ENCODE measurements at regions not wholly inside any gene's neighbourhood (a gene's known extent, or its start where the extent isn't known, plus 50 kb on each side); places are given as distances from the start of the nearest gene placed in this dataset.

GRCh38 chr16:87166321-87166720 lies 150.9 kb downstream of the C16orf95 start:
- no peak for FAIRE-seq

DNA sequence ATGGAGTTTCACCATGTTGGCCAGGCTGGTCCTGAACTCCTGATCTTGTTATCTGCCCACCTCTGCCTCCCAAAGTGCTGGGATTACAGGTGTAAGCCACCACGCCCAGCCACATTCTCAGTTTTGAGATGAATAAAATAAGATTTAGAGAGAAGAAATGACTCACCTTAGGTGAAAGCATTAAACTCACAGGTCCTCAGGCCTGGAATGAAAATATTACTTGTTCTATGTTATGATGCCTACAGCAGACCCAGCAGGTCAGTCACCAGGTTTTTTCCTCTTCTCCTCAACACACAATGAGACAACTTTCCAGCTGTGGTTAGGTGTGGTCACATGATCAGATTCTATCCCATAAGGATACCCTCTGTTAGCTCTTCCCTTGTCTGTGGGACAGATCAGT lies 150.3 kb downstream of the C16orf95 start:
- FAIRE-seq = no peak

DNA sequence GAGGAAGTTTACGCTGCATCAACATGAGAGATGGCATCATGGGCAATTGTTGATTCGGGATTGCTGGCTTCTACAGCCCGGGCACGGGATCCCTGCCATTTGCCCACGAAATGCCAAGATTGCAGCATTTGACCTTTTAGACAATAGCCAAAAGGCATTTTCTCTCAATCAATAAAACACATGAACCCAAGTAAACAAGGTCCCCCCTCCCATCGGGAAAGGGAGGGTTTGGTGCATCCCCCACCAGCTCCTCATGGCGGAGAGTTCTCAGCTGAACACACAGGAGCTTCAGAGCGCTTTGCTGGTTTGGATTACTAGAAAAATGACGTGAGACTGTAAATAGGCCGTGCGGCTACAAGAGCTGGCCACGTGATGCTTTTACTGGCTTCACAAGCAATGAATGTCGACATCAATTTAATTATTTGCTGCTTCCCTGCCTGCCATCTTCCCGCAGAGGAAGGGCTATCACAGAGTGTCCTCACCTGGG lies 147.6 kb downstream of the C16orf95 start:
- FAIRE-seq = no peak

DNA sequence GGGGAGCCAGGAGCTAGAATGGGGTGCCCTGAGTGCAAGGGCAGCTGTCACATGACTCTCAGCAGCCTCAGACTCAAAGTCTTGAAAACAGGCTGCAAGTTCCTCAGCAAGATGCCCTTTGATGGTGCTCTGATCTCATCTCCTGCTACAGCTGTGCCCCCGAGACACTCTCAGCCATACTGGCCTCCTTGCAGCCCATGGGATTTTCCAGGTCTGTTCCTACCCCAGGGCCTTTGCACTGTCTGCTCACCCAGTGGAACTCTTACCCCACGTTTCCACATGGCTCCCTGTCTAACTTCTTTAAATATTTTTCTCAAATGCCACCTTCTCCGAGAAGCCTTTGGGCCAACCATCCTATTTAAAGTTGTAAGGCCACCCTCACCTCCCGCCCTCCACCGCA lies 146.9 kb downstream of the C16orf95 start:
- no peak for FAIRE-seq

- FAIRE-seq = no peak
Measured at GRCh38 chr16:87171723-87172122, 145.5 kb downstream of the C16orf95 start.

DNA sequence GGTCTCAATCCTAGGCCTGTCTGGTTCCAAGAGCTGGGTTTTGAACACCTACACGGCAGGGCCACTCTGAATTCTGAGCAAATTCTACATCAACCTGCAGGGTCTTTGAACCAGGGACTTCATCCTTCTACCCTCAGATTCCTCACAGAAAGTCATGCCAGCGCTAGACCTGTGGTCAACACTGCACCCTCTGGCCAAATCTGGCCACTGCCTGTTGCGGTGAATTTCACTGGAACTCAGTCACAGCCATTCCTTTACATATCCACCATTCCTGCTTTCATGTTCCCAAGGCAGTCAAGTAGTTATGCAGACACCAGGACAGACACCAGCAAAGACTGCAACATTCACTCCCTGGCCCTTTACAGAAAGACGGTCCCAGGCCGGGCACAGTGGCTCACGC lies 144.6 kb downstream of the C16orf95 start:
- no peak for FAIRE-seq

DNA sequence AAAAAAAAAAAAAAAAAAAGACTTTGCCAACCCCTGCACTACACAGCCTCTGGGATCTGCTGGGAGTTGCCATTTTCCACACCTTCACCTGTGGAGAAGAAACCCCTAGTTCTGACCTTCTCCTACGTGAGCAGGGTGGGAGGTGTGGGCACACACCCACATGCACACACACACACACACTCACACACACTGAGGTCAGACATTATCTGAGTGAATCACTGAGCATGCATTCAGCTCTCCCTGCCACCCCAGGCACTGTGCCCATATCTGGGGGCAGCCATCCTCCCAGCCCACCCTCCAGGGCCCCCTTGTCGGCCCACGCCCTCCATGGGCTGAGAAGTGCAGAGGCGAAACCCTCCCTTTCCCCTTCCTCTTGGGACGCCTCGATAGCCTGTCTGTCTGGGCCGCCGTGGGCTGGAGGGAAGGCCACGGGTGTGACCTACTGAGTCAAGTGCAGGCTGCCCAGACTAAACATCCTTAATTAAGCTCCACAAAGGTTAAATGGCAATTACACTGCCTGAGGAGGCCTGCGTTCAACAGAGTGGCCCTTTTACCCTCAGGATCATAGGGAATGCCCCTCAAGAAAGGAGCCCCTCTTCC lies 143.8 kb downstream of the C16orf95 start:
- no peak for FAIRE-seq

GRCh38 chr16:87174061-87174460 lies 143.1 kb downstream of the C16orf95 start:
- no peak for FAIRE-seq

DNA sequence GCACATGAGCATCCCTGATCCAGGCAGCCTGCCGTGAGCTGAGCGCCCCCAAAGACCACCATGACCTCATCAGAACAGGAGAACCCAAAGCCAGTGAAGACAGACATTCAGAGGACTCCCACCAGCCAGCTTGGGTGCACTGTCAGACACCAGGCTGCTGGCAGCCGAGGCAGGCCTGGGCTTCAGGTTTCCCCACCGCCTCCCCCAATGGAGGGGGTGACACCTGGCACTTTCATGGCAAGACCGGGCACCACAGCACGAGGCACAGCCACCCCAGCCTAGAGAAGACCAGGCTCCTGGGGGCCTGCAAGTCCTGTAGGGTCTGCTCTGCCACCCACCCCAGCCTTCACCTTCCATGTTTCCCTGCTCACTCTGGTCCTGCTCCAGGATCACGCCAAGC lies 140.5 kb downstream of the C16orf95 start:
- no peak for FAIRE-seq

GRCh38 chr16:87177673-87178072 lies 139.5 kb downstream of the C16orf95 start:
- no peak for FAIRE-seq

- FAIRE-seq = no peak
Measured at GRCh38 chr16:87178177-87178863, 138.9 kb downstream of the C16orf95 start.

- no peak for FAIRE-seq
Measured at GRCh38 chr16:87178977-87179376, 138.2 kb downstream of the C16orf95 start.

GRCh38 chr16:87180069-87180468 lies 137.1 kb downstream of the C16orf95 start:
- no peak for FAIRE-seq

GRCh38 chr16:87182759-87183158 lies 134.4 kb downstream of the C16orf95 start:
- no peak for FAIRE-seq

DNA sequence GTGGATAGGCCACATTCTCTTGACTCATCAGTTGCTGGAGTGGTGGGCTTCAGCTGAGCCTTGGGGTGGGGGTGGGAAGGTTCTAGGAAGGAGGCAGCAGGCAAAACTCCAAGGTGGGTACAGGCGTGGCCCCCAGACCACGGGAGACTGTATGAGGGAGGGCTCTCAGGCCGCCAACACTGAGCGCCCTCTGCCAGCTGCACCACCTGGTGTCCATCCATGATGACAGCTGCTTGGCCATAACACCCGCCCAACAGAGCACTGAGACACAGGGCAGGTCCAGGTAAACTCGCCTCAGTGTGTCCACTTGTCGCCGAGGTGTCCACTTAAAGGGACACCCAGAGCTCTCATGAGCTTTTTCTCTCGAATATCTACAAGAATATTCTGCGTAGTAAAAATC lies 133.5 kb downstream of the C16orf95 start:
- no peak for FAIRE-seq

- FAIRE-seq = no peak
Measured at GRCh38 chr16:87185308-87185707, 131.9 kb downstream of the C16orf95 start.

DNA sequence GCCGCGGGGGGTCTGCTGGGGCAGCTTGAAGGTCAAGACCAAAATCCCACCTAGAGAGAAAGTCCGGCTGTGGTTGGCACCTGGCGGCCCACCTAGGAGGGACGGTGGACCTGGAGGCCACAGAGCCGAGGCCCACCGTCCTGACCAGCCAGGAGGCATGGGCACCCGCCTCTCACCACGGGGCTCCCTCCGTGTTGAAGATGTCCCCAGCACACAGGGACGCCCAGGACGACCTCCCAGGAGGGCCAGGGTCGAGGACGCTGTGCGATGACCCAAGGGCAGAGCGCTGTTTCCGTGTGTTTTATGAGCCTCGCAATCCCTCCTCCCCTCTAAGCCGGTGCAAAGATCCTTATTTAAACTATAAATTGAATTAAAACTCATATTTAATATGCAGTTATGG lies 131.2 kb downstream of the C16orf95 start:
- FAIRE-seq = no peak

DNA sequence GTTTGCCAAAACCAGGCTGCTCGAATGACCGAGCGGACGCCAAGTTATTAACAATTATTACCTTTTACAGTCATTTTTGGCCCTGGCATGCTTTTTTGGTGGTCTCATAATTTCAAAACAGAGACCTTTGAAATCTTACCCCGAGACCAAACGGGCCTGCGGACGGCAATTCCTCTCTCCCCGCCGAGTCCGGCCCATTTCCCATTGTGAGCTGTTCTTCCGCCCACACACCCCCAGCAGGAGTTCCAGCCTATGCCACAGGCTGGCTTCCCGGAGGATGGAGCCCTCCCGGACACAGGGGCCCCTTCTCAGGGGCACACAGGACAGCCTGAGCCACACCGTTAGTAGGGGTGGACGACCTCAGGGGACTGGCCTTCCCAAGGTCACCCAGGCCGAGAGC lies 130.7 kb downstream of the C16orf95 start:
- no peak for FAIRE-seq

GRCh38 chr16:87186876-87187533 lies 130.2 kb downstream of the C16orf95 start:
- no peak for FAIRE-seq

- no peak for FAIRE-seq
Measured at GRCh38 chr16:87188104-87188503, 129.1 kb downstream of the C16orf95 start.

DNA sequence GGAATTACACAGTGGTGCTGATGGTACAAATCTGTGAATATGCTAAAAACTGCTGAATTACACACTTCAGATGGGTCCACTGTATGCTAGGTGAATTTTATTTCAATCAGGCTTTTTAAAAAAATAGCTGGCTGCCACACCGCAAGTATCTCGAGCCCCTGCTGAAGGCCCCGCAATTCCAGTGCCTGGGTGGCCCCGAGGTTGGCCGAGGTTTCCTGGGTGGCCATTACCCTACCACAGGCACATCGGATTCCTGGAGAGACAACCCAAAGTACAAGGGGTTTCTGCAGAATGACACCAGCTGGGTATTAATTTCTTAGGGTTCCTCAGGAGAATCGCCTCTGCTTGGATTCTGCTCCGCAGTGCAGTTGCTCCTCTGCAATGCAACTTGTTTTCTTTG lies 127.8 kb downstream of the C16orf95 start:
- FAIRE-seq = no peak

DNA sequence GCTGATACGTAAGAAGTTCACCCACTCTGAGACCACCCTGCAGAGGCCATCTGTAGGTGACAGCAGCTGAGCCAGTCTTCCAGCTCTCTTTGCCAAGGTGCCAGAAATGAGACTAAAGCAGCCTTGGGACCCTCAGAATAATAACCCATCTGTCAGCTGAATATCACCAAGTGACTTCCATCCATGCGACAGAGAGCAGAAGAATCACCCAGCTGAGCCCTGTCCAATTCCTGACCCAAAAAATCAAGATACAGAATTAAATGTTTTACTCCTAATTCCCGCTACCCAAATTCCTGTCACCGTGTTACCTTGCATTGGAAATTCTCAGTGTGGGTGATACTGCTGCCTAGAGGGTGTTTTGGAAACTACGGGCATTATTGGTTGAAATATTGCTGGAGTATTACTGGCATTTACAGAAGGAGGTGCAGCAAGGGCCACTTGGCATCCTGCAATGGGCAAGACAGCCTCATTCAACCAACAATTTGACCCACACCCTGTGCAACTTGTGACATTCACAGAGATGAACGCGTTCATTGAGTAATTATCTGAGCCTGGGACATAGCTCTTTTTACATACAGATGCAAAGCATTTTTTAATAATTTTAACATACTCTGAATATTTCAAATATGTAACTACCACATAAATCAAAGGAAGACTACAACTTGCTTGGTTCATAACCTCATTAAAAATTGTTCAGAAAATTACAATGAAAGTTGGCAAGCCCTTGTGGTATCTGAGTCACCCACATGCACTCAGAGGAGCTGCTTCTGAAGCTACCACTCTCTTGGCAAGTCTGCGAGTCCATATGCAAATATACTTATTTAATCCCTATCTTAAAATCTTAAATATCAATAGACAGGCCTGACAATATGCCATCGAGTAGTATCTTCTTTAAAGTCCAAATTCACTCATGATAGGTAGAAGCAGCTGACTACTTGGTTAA lies 126.6 kb downstream of the C16orf95 start:
- FAIRE-seq = no peak

All from colon (tissue), 2 donors.